Germinal center (tissue), 1 donor: ENCODE measurements at regions not wholly inside any gene's neighbourhood (a gene's known extent, or its start where the extent isn't known, plus 50 kb on each side); places are given as distances from the start of the nearest gene placed in this dataset.

ENCODE experiments used
- DNase-seq: peaks from one replicate; pipeline ENCODE4 v3.0.0; 2012; ENCODE audit warnings: mixed read lengths, low spot score

DNA sequence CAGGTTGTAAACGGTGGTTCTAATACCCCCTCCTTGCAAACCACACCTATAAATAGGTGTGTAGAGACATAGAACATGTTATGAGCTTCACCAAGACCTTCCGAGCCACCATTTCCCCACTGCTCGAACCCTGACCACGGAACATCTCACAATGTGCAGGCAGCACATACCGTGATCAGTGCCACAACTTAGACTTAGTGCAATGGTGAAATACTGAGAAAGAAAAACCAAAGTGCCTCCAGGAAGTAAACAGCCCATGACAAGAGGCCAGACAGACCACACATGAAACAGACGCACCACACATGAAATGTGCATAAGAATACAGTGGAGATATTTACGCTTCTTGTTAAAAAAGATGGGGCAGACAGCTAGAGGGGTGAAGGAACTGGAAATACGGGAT lies 166.9 kb upstream of the CCND2 start:
- DNase-seq = no peak

DNA sequence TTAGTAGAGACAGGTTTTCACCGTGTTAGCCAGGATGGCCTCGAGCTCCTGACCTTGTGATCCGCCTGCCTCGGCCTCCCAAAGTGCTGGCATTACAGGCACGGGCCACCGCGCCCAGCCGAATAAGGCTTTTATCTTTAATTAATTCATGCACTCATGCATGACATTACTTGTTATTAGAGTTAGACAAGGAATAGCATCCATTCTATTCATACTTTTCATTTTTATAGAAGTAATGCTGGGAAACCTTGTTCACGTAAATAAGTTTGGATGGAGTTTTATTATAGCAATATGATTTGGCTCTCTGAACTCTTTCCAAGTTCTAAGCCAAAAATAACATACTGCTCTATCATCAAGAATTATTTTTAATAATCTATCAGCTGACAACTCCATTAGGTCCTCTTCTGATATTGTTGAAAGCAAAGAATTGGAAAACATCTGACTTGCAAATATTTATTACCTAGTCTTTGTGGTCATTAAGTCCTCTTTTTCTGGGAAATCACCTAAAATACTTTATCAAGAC lies 168.8 kb upstream of the CCND2 start:
- DNase-seq = no peak

DNA sequence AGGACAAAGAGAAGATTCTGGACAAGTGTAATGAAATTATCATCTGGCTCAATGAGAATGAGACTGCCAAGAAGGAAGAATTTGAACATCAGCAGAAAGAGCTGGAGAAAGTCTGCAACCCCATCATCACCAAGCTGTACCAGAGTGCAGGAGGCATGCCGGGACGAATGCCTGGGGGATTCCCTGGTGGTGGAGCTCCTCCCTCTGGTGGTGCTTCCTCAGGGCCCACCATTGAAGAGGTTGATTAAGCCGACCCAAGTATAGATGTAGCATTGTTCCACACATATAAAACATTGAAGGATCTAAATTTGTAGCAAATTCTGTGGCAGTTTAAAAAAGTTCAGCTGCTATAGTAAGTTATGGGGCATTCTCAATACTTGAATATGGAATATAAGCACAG lies 174.3 kb upstream of the CCND2 start:
- no peak for DNase-seq

DNA sequence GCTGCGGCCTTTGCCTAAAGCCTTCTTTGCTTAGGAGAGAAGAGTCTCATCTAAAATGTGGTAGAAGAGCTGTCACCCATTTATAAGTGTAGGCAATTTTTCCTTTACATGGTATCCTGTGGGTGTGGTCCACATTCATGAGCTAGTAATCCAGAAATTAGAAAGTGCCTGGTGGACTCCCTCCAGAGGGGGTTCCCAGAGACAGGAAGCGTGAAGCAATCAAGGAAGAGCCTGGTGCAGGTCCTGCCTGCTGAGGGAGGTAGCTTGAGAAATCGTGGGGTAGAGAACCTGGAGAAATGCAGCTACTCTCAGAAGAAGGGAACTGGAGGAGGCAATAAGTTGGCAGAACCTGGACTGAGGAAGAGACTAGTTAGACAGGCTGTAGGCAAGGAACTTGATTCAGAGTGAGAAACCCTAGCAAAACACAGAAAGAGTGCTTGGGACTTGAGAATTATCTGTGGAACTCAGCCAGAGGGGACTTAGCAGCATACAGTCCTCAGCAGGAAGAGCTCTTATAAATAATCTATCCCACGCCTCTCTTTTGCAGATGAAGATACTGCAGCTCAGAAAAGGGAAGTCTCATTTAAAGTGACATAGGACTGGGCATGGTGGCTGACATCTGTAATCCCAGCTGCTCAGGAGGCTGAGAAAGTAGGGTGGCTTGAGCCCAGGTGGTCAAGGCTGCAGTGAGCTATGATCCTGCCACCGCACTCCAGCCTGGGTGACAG lies 182.4 kb upstream of the CCND2 start:
- DNase-seq = no peak

DNA sequence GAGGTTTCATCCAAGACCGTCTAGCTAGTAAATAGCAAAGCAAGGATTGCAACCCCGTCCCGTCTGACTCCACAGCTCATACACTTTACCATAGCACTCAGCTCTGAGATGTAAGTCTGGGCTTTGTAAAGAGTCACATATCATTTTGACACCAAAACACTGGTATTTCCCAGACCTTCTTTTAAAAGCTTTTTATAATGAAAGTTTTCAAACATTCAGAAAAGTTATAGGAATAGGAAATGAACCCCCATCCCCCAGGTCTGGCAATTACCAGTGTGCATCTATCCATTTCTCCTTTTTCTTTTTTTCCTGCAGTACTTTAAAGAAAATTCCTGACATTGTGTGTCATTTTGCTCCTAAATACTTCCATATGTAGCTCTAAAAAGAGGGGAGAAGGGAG lies 183.6 kb upstream of the CCND2 start:
- DNase-seq = no peak

DNA sequence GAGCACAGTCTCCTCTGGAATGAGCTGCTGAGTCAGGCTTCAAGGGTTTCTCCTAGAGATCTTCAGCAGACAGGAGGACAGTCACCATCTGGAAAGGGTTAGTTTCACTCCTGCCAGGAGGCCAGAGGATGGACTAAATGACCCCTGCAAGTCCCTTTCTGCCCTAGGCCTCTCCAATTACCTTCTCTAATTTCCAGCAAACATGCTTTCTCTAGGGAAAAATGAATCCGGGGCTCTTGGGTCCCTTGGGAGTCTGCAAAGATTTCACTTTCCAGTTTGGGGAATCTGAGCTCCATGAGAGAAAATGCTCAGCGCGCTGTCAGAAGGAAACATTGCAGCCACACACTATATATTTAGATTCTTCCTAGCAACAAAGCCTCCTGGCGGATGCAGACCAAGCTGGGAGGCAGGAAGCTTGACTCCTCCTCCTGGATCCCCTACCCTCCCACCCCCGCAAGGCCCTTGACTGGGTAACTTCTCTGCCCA lies 184.4 kb upstream of the CCND2 start:
- no peak for DNase-seq

DNA sequence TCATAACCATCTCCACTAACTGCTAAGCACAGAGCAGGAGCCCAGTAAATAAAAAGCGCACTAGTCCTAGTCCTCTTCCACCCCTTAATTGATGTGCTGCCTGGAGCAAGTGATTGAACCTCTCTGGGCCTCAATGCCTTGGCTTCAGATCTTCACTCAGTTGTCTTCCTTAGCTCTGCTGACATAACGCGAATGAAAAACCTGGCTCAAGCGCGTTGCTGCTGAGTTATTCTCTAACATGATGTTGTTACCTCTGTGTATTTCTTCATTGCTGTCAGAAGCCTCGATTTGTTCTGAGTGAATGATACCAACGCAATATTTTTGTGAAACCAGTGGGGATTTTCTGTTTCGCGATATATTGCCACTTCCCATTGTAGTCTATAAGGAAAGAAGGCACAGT lies 185.1 kb upstream of the CCND2 start:
- DNase-seq = no peak

DNA sequence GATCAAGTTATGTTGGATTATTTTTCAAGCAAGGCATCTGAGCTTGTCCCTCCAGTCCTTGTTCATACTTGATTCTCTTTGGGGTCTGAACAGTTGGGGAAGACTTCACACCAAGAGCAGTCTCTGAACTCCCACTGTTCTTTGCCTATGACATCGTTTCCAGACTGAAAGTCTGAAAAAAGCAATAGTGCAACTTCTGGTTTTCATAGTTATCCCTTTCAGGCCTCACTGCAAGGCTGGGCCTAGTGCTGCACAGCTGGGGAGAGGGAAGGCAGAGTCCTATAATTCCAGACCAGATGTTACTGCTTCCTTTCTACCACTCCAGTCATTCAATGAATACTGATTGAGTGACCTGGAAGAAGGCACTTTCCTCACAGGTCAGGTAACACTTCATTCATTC lies 187.1 kb upstream of the CCND2 start:
- no peak for DNase-seq

DNA sequence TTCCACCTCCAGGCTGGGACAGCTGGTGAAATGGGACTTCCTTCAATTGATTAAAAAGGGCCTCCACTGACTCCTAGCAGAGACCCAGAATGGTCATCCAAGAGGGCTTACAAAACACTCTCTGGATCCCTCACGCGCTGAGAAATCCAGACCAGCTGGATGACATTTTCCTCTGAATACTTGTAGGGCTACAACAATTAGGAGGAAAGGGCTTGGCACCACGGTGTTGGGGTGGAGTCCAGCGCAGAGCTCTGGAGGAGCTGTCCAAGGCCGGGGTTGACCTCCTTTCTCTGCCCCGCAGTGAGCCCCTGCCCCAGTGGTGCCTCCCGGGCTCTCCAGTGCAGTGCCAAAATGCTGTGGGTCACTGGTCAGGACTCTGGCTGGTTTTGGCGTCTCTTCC lies 189.0 kb upstream of the CCND2 start:
- no peak for DNase-seq

GRCh38 chr12:4082809-4083403 lies 190.7 kb upstream of the CCND2 start:
- DNase-seq = no peak

DNA sequence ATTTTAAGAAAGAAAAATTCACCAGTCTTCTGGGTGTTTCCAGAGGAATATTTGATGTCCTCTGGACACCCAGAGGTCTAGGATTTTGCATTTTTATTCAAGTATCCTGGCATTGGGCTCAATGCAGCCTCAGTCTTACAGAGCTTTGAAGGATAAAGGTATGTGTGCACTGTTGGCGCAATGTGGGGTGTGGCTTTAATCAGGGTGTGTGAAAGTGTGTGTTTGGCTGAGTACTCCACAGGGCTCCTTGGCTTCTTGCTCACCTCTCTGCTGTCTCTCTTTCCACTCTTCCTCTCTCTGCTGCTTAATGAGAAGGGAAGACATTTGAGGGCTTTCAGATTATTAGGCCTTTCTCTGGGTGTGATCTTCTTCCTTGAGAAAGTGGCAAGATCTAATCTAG lies 193.3 kb upstream of the CCND2 start:
- DNase-seq = no peak

GRCh38 chr12:4074129-4074528 lies 199.4 kb upstream of the CCND2 start:
- DNase-seq = no peak

DNA sequence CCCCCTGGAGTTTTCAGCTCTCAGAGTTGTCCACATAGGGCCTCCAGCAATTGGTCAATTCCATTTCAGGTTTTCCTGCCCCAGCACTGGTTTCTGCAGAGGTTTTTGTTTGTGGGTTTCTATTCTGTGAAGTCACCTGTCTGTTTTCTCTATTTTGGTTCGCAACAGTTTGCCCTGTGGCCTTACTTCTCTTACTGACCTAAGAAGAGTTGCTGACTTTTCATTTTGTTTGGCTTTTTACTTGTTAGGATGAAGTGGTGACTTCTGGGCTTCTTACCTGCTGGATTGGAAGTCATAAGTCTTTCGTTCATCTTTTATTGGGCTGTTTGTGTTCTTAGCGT lies 196.4 kb upstream of the PARP11 start:
- DNase-seq = no peak

DNA sequence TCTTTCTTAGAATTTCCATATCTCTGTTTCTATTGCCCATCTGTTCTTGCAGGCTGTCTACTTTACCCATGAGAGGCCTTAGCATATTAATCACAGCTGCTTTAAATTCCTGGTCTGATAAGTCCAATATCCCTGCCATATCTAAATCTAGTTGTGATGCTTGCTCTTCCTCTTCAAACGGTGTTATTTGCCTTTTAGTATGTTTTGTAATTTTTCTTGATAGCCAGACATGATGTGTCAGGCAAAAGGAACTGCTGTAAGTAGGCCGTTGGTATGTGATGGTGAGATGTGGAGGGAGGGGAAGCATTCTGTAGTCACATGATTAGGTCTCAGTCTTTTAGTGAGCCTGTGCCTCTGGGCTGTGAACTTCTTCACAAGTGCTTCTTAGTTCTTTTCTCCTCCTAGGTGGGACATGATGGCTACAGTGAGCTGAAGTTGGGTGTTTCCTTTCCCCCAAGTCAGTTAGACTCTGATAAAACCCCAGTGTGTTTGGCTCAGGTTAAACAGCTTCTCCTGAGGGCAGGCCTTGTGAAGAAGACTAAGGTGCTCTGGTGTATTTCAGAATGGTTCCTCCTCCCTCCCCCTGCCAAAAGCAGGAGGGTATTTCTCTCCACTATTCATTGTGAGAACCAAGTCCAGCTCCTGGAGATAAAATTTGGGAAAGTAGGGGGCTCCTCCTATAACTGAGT lies 195.9 kb upstream of the PARP11 start:
- DNase-seq = no peak

DNA sequence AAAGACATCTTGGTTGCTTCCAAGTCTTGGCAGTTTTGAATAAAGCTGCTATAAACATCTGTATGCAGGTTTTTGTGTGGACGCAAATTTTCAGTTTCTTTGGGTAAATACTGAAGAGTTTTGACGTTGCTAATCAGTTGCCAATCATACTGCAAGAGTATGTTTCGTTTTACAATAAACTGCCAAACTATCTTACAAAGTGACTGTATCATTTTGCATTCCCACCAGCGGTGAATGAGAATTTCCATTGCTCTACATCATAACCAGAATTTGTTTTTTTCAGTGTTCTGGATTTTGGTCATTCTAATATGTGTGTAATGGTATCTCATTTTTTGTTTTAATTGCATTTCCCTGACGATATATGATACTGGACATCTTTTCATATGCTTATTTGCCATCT lies 190.8 kb upstream of the PARP11 start:
- no peak for DNase-seq

DNA sequence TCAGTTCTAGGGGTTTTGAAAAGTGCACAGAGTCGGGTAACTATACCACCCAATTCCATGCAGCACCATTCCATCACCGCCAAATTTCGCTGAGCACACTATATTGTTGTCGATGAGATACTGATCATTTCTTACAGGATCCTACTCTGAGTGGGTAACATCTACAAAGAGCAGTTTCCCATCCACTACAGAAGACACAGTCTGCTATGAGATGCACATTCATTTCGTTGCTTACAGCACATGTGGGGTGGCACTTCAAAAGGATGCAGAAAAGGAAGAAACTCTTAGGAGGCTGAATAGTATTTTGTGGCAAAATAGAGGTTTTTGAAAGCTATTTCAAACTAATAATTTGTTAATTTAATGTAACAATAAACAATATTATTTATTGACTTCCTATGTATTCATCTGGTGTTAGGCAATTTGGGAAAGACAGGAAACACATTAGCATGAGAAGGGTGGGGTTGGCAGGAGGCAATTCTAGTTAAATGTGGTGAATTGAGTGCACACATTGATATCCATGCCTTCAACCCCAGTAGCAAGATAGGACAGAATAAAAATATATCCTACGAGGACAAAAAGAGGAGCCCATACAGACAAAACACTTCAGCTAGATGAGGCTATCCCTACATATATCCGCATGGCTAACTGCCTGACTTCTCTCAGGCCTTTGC lies 186.8 kb upstream of the PARP11 start:
- no peak for DNase-seq

DNA sequence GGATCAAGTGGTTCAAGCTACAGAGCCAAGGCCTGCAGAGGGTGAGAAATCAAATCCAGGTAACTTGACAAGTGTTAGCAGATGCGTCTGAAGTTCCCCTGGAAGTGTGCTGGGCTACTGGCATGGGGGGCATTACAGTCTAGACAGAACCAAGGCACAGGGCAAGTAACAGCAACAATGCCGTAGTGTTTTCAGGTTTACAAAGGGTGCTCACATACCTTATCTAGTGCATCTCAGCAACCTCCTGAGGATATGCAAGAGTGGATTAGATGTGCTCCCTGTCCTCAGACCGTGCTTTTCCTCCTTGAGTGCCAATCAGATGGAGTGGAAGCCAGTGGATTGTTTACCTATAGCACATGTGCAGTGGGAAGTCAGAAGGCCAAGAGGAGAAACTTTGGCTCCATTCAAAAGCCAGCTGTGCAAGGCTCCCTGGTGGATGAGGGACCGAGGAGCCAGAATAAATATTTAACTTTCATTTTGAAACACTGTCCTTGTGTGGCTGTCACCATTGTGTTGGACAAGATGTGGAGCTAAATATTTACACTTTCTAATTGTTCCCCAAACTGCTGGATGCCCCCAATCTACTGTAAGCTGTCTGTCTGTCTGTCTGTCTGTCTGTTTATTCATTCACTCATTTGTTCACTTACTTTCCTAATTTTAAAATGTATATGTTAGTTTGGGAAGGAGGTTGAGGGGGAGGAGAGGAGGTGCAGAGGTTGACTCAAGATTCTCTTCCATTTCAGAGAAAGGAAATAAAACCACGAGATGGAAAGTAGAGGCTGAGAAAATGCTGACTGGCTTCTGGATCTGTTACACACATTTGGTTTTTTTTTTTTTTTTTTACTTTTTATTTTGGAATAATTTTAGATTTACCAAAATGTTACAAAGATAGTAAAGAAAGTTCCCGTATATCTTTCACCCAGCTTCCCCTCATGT lies 184.0 kb upstream of the PARP11 start:
- DNase-seq = no peak

DNA sequence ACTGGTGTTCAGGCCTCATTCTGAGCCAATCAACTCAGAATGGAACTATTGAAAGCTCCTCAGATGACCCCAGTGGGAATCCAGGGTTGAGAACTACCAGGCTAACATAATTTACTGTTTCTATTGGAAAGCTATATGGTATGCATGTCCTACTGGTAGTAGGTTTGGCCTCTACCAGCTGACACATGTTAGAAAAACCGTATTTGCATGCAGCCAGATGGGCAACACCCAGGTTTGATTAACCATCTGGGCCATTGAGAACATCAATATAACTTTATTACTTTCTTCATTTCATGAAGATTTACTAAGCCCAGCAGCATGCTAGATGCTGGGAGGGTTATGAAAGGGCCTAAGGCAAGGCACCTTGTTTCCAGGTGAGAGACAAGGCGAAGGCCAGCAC lies 181.4 kb upstream of the PARP11 start:
- no peak for DNase-seq

- no peak for DNase-seq
Observed at GRCh38 chr12:4052691-4053090, 179.5 kb upstream of the PARP11 start.

DNA sequence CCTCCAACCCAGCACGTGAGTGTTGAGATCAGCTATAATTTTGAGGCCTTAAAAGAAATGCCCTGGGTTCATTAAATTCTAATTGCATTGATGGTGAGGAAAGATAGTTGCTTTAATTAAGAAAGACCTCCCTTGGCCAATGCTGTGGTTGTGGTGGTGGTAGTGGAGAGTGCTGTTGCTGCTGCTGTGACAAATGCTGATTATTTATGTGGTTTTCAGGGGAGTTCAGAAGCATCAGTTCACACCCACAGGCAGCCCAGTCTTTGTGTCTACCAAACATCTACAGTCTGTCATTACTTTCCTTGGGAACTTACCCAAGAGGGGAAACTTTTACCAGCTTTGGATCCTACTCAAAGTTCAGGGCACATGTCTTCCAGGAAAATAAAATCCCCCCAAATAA lies 178.4 kb upstream of the PARP11 start:
- DNase-seq = no peak

DNA sequence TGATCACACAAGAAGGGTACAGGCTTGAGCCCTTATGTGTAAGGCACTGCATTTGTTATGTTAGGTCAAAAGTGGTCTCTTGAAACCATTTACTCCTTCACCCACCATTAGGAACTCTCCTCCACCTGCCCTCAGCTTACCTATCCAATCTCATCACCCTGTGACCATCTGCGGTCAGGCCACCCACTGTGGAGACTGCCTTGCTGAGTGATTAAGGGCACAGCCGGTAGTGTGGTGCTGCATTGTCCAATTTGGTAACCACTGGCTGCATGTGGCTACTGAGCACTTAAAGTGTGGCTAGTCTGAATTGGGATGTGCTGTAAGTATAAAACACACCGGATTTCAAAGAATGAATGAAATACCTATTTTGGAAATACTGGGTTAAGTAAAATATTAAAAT lies 177.1 kb upstream of the PARP11 start:
- no peak for DNase-seq
